ENCODE measurements at regions not wholly inside any gene's neighbourhood (a gene's known extent, or its start where the extent isn't known, plus 50 kb on each side); places are given as distances from the start of the nearest gene placed in this dataset.

GRCh38 chr14:42673963-42674362, 1067.3 kb downstream of the LRFN5 start:
- ChIA-PET POLR2A (interaction anchor here in 1 of 2 donors (0.6 kb wide), 1 partner anchor 33 kb away, joined by 7 read pairs; no protein-coding TSS in a partner anchor), CTCF (no interaction called here)
- Histone ChIP-seq H3K36me3 (ENCODE audit: control insufficient read depth in 2 of 2, extremely low read depth in 1 of 2, insufficient read depth in 1 of 2, low read length in 1 of 2) (no peaks in the 10 kb centered on the region), H3K4me3 (ENCODE audit: control insufficient read depth in 1 of 2, extremely low read depth in 1 of 2, low read length in 1 of 2) (no peak overlapping the region), H3K9me3 (no peaks in the 10 kb centered on the region), H3K27me3 (replicated peaks in 1 of 2; ENCODE audit: control insufficient read depth in 2 of 2, extremely low read depth in 1 of 2, insufficient read depth in 2 of 2, low read length in 1 of 2) (no peaks in the 10 kb centered on the region), H3K27ac (ENCODE audit: low read length) (no peak overlapping the region), H3K4me1 (ENCODE audit: control insufficient read depth in 1 of 2, extremely low read depth in 1 of 2, insufficient read depth in 2 of 2, low read length in 2 of 2) (no peaks in the 10 kb centered on the region)
- Mint-ChIP-seq H3K9me3 (peaks cover 6 to 19% (median 11%) of the 10 kb centered on the region in 3 donors), H3K4me3 (no peak overlapping the region), H3K27ac (no peak overlapping the region), H3K27me3 (no peaks in the 10 kb centered on the region), H3K36me3 (no peaks in the 10 kb centered on the region), H3K4me1 (no peaks in the 10 kb centered on the region)
- no peak for ATAC-seq (replicated peaks in 1 of 4)
- DNase-seq: no peak

- Mint-ChIP-seq H3K27me3 (no peaks in the 10 kb centered on the region), H3K9me3 (peaks cover 6 to 19% (median 11%) of the 10 kb centered on the region in 3 donors), H3K4me1 (no peaks in the 10 kb centered on the region), H3K4me3 (no peak overlapping the region), H3K27ac (no peak overlapping the region), H3K36me3 (no peaks in the 10 kb centered on the region)
- Histone ChIP-seq H3K9me3 (no peaks in the 10 kb centered on the region), H3K36me3 (ENCODE audit: control insufficient read depth in 2 of 2, extremely low read depth in 1 of 2, insufficient read depth in 1 of 2, low read length in 1 of 2) (no peaks in the 10 kb centered on the region), H3K4me3 (ENCODE audit: control insufficient read depth in 1 of 2, extremely low read depth in 1 of 2, low read length in 1 of 2) (no peak overlapping the region), H3K27ac (ENCODE audit: low read length) (no peak overlapping the region), H3K27me3 (replicated peaks in 1 of 2; ENCODE audit: control insufficient read depth in 2 of 2, extremely low read depth in 1 of 2, insufficient read depth in 2 of 2, low read length in 1 of 2) (no peaks in the 10 kb centered on the region), H3K4me1 (ENCODE audit: control insufficient read depth in 1 of 2, extremely low read depth in 1 of 2, insufficient read depth in 2 of 2, low read length in 2 of 2) (no peaks in the 10 kb centered on the region)
- no peak for DNase-seq
- CTCF ChIA-PET: no interaction called here
- POLR2A ChIA-PET: no interaction called here
- ATAC-seq (replicated peaks in 1 of 4): no peak
Observed at GRCh38 chr14:42671636-42672035, 1065.0 kb downstream of the LRFN5 start.

GRCh38 chr14:42665083-42665482, 1058.4 kb downstream of the LRFN5 start:
- no peak for ATAC-seq (replicated peaks in 1 of 4)
- CTCF ChIA-PET: no interaction called here
- H3K27ac Mint-ChIP-seq: no peak overlapping the region

GRCh38 chr14:42664190-42664589, 1057.5 kb downstream of the LRFN5 start:
- H3K9me3 Mint-ChIP-seq: peaks cover 12 to 16% (median 13%) of the 10 kb centered on the region in 3 donors
- no peaks in the 10 kb centered on the region for H3K9me3 ChIP-seq
- no peak overlapping the region for H3K27ac ChIP-seq (ENCODE audit: low read length)
- ATAC-seq (replicated peaks in 1 of 4) (no peak), DNase-seq (no peak)
- no peaks in the 10 kb centered on the region for H3K36me3 ChIP-seq (ENCODE audit: control insufficient read depth in 2 of 2, extremely low read depth in 1 of 2, insufficient read depth in 1 of 2, low read length in 1 of 2)
- CTCF ChIA-PET: no interaction called here
- H3K4me3 Mint-ChIP-seq: no peak overlapping the region
- POLR2A ChIA-PET: no interaction called here
- no peaks in the 10 kb centered on the region for H3K4me1 Mint-ChIP-seq
- H3K4me1 ChIP-seq (ENCODE audit: control insufficient read depth in 1 of 2, extremely low read depth in 1 of 2, insufficient read depth in 2 of 2, low read length in 2 of 2): no peaks in the 10 kb centered on the region
- H3K4me3 ChIP-seq (ENCODE audit: control insufficient read depth in 1 of 2, extremely low read depth in 1 of 2, low read length in 1 of 2): no peak overlapping the region
- no peaks in the 10 kb centered on the region for H3K36me3 Mint-ChIP-seq
- no peaks in the 10 kb centered on the region for H3K27me3 ChIP-seq (replicated peaks in 1 of 2; ENCODE audit: control insufficient read depth in 2 of 2, extremely low read depth in 1 of 2, insufficient read depth in 2 of 2, low read length in 1 of 2)
- WGBS (ENCODE audit: insufficient coverage): no CpG with 5 or more reads among the region's 1 CpG
- no peak overlapping the region for H3K27ac Mint-ChIP-seq
- no peaks in the 10 kb centered on the region for H3K27me3 Mint-ChIP-seq

More at GRCh38 chr14:42665083-42665482, 1058.4 kb downstream of the LRFN5 start:
- Mint-ChIP-seq H3K4me3 (no peak overlapping the region), H3K36me3 (no peaks in the 10 kb centered on the region), H3K4me1 (no peaks in the 10 kb centered on the region), H3K27me3 (no peaks in the 10 kb centered on the region), H3K9me3 (peaks cover 9 to 13% (median 12%) of the 10 kb centered on the region in 3 donors)
- POLR2A ChIA-PET: no interaction called here
- no peaks in the 10 kb centered on the region for H3K9me3 ChIP-seq
- no peak overlapping the region for H3K4me3 ChIP-seq (ENCODE audit: control insufficient read depth in 1 of 2, extremely low read depth in 1 of 2, low read length in 1 of 2)
- H3K36me3 ChIP-seq (ENCODE audit: control insufficient read depth in 2 of 2, extremely low read depth in 1 of 2, insufficient read depth in 1 of 2, low read length in 1 of 2): no peaks in the 10 kb centered on the region
- no peak for DNase-seq
- no peaks in the 10 kb centered on the region for H3K4me1 ChIP-seq (ENCODE audit: control insufficient read depth in 1 of 2, extremely low read depth in 1 of 2, insufficient read depth in 2 of 2, low read length in 2 of 2)
- H3K27me3 ChIP-seq (replicated peaks in 1 of 2; ENCODE audit: control insufficient read depth in 2 of 2, extremely low read depth in 1 of 2, insufficient read depth in 2 of 2, low read length in 1 of 2): no peaks in the 10 kb centered on the region
- no peak overlapping the region for H3K27ac ChIP-seq (ENCODE audit: low read length)

- no peaks in the 10 kb centered on the region for H3K36me3 Mint-ChIP-seq
- Histone ChIP-seq H3K36me3 (ENCODE audit: control insufficient read depth in 2 of 2, extremely low read depth in 1 of 2, insufficient read depth in 1 of 2, low read length in 1 of 2) (no peaks in the 10 kb centered on the region), H3K27ac (ENCODE audit: low read length) (no peak overlapping the region), H3K4me1 (ENCODE audit: control insufficient read depth in 1 of 2, extremely low read depth in 1 of 2, insufficient read depth in 2 of 2, low read length in 2 of 2) (no peaks in the 10 kb centered on the region), H3K27me3 (replicated peaks in 1 of 2; ENCODE audit: control insufficient read depth in 2 of 2, extremely low read depth in 1 of 2, insufficient read depth in 2 of 2, low read length in 1 of 2) (no peaks in the 10 kb centered on the region), H3K9me3 (no peaks in the 10 kb centered on the region), H3K4me3 (ENCODE audit: control insufficient read depth in 1 of 2, extremely low read depth in 1 of 2, low read length in 1 of 2) (no peak overlapping the region)
- no peak overlapping the region for H3K27ac Mint-ChIP-seq
- ATAC-seq (replicated peaks in 1 of 4): no peak
- POLR2A ChIA-PET: no interaction called here
- H3K4me1 Mint-ChIP-seq: no peaks in the 10 kb centered on the region
- CTCF ChIA-PET: no interaction called here
- no peak for DNase-seq
- H3K4me3 Mint-ChIP-seq: no peak overlapping the region
- 50% methylated on average over 1 of the region's 2 CpGs for WGBS (ENCODE audit: insufficient coverage)
- peaks cover 5 to 29% (median 24%) of the 10 kb centered on the region in 3 donors for H3K9me3 Mint-ChIP-seq
- H3K27me3 Mint-ChIP-seq: no peaks in the 10 kb centered on the region
Observed at GRCh38 chr14:42654707-42655106, 1048.0 kb downstream of the LRFN5 start.

- DNase-seq (no peak), ATAC-seq (replicated peaks in 1 of 4) (no peak)
- H3K27ac Mint-ChIP-seq: no peak overlapping the region
- H3K4me3 Mint-ChIP-seq: no peak overlapping the region
- CTCF ChIA-PET: no interaction called here
- WGBS (ENCODE audit: insufficient coverage): no CpG with 5 or more reads among the region's 3 CpGs
- Histone ChIP-seq H3K27me3 (replicated peaks in 1 of 2; ENCODE audit: control insufficient read depth in 2 of 2, extremely low read depth in 1 of 2, insufficient read depth in 2 of 2, low read length in 1 of 2) (no peaks in the 10 kb centered on the region), H3K36me3 (ENCODE audit: control insufficient read depth in 2 of 2, extremely low read depth in 1 of 2, insufficient read depth in 1 of 2, low read length in 1 of 2) (no peaks in the 10 kb centered on the region), H3K27ac (ENCODE audit: low read length) (no peak overlapping the region), H3K4me3 (ENCODE audit: control insufficient read depth in 1 of 2, extremely low read depth in 1 of 2, low read length in 1 of 2) (no peak overlapping the region), H3K9me3 (no peaks in the 10 kb centered on the region), H3K4me1 (ENCODE audit: control insufficient read depth in 1 of 2, extremely low read depth in 1 of 2, insufficient read depth in 2 of 2, low read length in 2 of 2) (no peaks in the 10 kb centered on the region)
- H3K36me3 Mint-ChIP-seq: no peaks in the 10 kb centered on the region
- POLR2A ChIA-PET: no interaction called here
- peaks cover 8 to 32% (median 12%) of the 10 kb centered on the region in 3 donors for H3K9me3 Mint-ChIP-seq
- no peaks in the 10 kb centered on the region for H3K27me3 Mint-ChIP-seq
- H3K4me1 Mint-ChIP-seq: no peaks in the 10 kb centered on the region
Observed at GRCh38 chr14:42642787-42643186, 1036.1 kb downstream of the LRFN5 start.

- Mint-ChIP-seq H3K36me3 (no peaks in the 10 kb centered on the region), H3K4me3 (no peak overlapping the region), H3K9me3 (peaks cover 9 to 20% (median 13%) of the 10 kb centered on the region in 3 donors), H3K27ac (no peak overlapping the region), H3K27me3 (no peaks in the 10 kb centered on the region), H3K4me1 (no peaks in the 10 kb centered on the region)
- no peaks in the 10 kb centered on the region for H3K36me3 ChIP-seq (ENCODE audit: control insufficient read depth in 2 of 2, extremely low read depth in 1 of 2, insufficient read depth in 1 of 2, low read length in 1 of 2)
- no peak overlapping the region for H3K4me3 ChIP-seq (ENCODE audit: control insufficient read depth in 1 of 2, extremely low read depth in 1 of 2, low read length in 1 of 2)
- no peaks in the 10 kb centered on the region for H3K9me3 ChIP-seq
- no peak for DNase-seq
- no peak overlapping the region for H3K27ac ChIP-seq (ENCODE audit: low read length)
- H3K4me1 ChIP-seq (ENCODE audit: control insufficient read depth in 1 of 2, extremely low read depth in 1 of 2, insufficient read depth in 2 of 2, low read length in 2 of 2): no peaks in the 10 kb centered on the region
- no peak for ATAC-seq (replicated peaks in 1 of 4)
- 88% methylated on average over 2 of the region's 6 CpGs for WGBS (ENCODE audit: insufficient coverage)
- ChIA-PET CTCF (no interaction called here), POLR2A (no interaction called here)
- H3K27me3 ChIP-seq (replicated peaks in 1 of 2; ENCODE audit: control insufficient read depth in 2 of 2, extremely low read depth in 1 of 2, insufficient read depth in 2 of 2, low read length in 1 of 2): no peaks in the 10 kb centered on the region
Observed at GRCh38 chr14:42633504-42634095, 1026.9 kb downstream of the LRFN5 start.
